Keratinocyte (primary cell): ENCODE measurements at regions not wholly inside any gene's neighbourhood (a gene's known extent, or its start where the extent isn't known, plus 50 kb on each side); places are given as distances from the start of the nearest gene placed in this dataset.

Experiments used
- DNase-seq: peaks from one replicate; pipeline ENCODE4 v3.0.0-alpha.2; 2011; ENCODE audit warnings: low read depth, missing footprints, low spot score
- FAIRE-seq: peaks from 2 replicates; lab custom pipeline; 2011; peaks lifted over from hg19 to GRCh38; lab: Jason Lieb, UNC
- H2AFZ ChIP-seq: 2 replicates; pipeline ENCODE4 v1.6.0; 2012; ENCODE audit warnings: low read length, control low read depth, inconsistent platforms; ENCODE audit not compliant: control insufficient read depth
- H3K27ac ChIP-seq: 2 replicates; pipeline ENCODE4 v1.5.1; 2011; ENCODE audit warnings: low read length; ENCODE audit not compliant: control insufficient read depth, insufficient read depth
- H3K27me3 ChIP-seq: 3 replicates; pipeline ENCODE4 v1.6.0; 2011; ENCODE audit warnings: low read length; ENCODE audit not compliant: control insufficient read depth, insufficient read depth; ENCODE audit errors: extremely low read depth
- H3K36me3 ChIP-seq, 2 experiments: 2 replicates in 1 of 2; 3 replicates in 1 of 2; pipeline ENCODE4 v1.5.1; 2011; ENCODE audit warnings: low read length in 2 of 2, mild to moderate bottlenecking in 1 of 2; ENCODE audit not compliant: control insufficient read depth in 2 of 2, insufficient read depth in 2 of 2; ENCODE audit errors: extremely low read depth in 1 of 2
- H3K4me1 ChIP-seq: 3 replicates; pipeline ENCODE4 v1.5.1; 2011; ENCODE audit warnings: low read length; ENCODE audit not compliant: control insufficient read depth, insufficient read depth; ENCODE audit errors: extremely low read depth
- H3K4me2 ChIP-seq: 3 replicates; pipeline ENCODE4 v1.6.0; 2011; ENCODE audit warnings: low read depth, low read length; ENCODE audit not compliant: control insufficient read depth, insufficient read depth; ENCODE audit errors: extremely low read depth
- H3K4me3 ChIP-seq, 3 experiments: fragments of 200-600 bp in 1 of 3; sonication (generic) in 1 of 3; 2 replicates in 2 of 3; 3 replicates in 1 of 3; pipeline ENCODE4 v1.5.1; 2011 to 2016; ENCODE audit warnings: low read length in 3 of 3, mild to moderate bottlenecking in 3 of 3, control low read depth in 2 of 3, inconsistent platforms in 1 of 3, low read depth in 1 of 3, mixed read lengths in 1 of 3, mixed run types in 1 of 3, moderate library complexity in 1 of 3; ENCODE audit not compliant: control insufficient read depth in 2 of 3, insufficient read depth in 2 of 3; ENCODE audit errors: extremely low read depth in 1 of 3
- H3K79me2 ChIP-seq: 2 replicates; pipeline ENCODE4 v1.6.0; 2012; ENCODE audit warnings: low read length; ENCODE audit not compliant: control insufficient read depth, insufficient read depth
- H3K9ac ChIP-seq: 3 replicates; pipeline ENCODE4 v1.6.0; 2011; ENCODE audit warnings: low read length; ENCODE audit not compliant: control insufficient read depth, insufficient read depth; ENCODE audit errors: extremely low read depth
- H3K9me1 ChIP-seq: 3 replicates; pipeline ENCODE4 v1.6.0; 2011; ENCODE audit warnings: low read length; ENCODE audit not compliant: control insufficient read depth, insufficient read depth; ENCODE audit errors: extremely low read depth
- H3K9me3 ChIP-seq: 2 replicates; pipeline ENCODE4 v1.5.1; 2012; ENCODE audit warnings: low read depth, low read length; ENCODE audit not compliant: control insufficient read depth
- H4K20me1 ChIP-seq: 3 replicates; pipeline ENCODE4 v1.6.0; 2011; ENCODE audit warnings: low read length; ENCODE audit not compliant: control insufficient read depth, insufficient read depth; ENCODE audit errors: extremely low read depth
- EZH2 ChIP-seq: IDR thresholded peaks from one replicate; pipeline ENCODE4 v1.6.1; 2012; ENCODE audit warnings: inconsistent platforms, mild to moderate bottlenecking, low read length, moderate library complexity
- dilution Hi-C: fragments of 300-500 bp; cut with MboI; formaldehyde crosslinking; loops from one replicate; pipeline ENCODE4 v1.7.0; 2020; ENCODE audit warnings: low sequenced_read_pairs; ENCODE audit not compliant: extremely low pct_ligation_motif_present
- TF ChIP-seq, protein P1 (sequence below), 3 experiments: IDR thresholded peaks in 1 of 3; conservative IDR thresholded peaks in 1 of 3; optimal IDR thresholded peaks in 1 of 3; 2 replicates in 2 of 3; 3 replicates in 1 of 3; pipeline versions ENCODE3 to v1.5.1; 2011; ENCODE audit warnings: low read length in 3 of 3, mild to moderate bottlenecking in 3 of 3, moderate library complexity in 2 of 3, control low read depth in 1 of 3, inconsistent platforms in 1 of 3; ENCODE audit not compliant: insufficient read depth in 2 of 3; ENCODE audit errors: extremely low read depth in 1 of 3

DNA sequence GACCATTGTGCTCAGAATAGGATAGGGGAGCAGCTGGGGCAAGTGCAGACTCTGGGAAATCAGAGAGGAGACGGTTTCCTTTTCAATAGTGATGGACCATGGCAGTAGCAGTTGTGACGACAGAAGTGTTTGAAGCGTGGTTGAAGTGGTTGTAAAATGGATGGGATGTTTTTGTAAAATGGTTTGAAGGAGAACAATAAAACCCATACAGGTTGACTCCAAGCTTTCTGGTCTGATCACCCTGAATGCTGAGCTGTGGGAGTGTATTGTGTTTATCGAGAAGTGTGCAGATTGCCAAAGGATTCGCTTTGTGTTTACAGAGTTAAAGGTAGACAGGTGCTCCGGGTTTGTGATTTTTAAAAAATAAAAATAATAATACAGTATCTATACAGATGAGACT lies 255.2 kb upstream of the SULF2 start:
- Histone ChIP-seq H3K36me3 (no peaks in the 10 kb centered on the region), H2AFZ (no peak overlapping the region), H3K27me3 (no peaks in the 10 kb centered on the region), H3K4me2 (no peak overlapping the region), H3K9me3 (no peaks in the 10 kb centered on the region), H3K27ac (no peak overlapping the region), H3K79me2 (no peaks in the 10 kb centered on the region), H4K20me1 (no peaks in the 10 kb centered on the region), H3K9ac (no peak overlapping the region), H3K4me3 (no peak overlapping the region), H3K9me1 (no peaks in the 10 kb centered on the region), H3K4me1 (no peaks in the 10 kb centered on the region)
- TF ChIP-seq, protein P1, sequence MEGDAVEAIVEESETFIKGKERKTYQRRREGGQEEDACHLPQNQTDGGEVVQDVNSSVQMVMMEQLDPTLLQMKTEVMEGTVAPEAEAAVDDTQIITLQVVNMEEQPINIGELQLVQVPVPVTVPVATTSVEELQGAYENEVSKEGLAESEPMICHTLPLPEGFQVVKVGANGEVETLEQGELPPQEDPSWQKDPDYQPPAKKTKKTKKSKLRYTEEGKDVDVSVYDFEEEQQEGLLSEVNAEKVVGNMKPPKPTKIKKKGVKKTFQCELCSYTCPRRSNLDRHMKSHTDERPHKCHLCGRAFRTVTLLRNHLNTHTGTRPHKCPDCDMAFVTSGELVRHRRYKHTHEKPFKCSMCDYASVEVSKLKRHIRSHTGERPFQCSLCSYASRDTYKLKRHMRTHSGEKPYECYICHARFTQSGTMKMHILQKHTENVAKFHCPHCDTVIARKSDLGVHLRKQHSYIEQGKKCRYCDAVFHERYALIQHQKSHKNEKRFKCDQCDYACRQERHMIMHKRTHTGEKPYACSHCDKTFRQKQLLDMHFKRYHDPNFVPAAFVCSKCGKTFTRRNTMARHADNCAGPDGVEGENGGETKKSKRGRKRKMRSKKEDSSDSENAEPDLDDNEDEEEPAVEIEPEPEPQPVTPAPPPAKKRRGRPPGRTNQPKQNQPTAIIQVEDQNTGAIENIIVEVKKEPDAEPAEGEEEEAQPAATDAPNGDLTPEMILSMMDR (optimal IDR thresholded peaks at IDR 0.05 in 1 of 3, IDR thresholded peaks at IDR 0.05 in 1 of 3, conservative IDR thresholded peaks at IDR 0.05 in 1 of 3; ENCODE audit: extremely low read depth in 1 of 3, insufficient read depth in 2 of 3, low read length in 3 of 3), result no peak
- no peak for TF ChIP-seq EZH2
- dilution Hi-C loops, result no loop called here
- DNase-seq (no peak), FAIRE-seq (no peak)

DNA sequence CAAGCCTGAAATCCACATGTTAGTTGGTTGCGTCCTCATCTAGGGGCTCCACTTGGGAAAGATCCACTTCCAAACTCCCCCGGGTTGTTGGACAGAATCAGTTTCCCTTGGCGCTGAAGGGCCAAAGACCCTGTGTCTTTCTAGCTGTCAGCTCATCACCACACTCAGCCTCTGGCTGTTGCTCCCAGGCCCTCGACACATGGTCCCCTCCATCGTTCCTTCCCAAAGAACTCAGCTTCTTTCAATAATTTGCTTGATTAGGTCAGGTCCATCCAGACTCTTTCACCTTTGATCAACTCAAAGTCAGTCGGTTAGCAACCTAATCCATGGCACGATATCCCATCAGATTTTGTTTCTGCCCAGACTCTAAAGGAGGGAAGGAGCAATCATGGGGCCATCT lies 254.8 kb upstream of the SULF2 start:
- Histone ChIP-seq H3K79me2 (no peaks in the 10 kb centered on the region), H3K27ac (no peak overlapping the region), H3K27me3 (no peaks in the 10 kb centered on the region), H3K4me2 (no peak overlapping the region), H3K4me1 (no peaks in the 10 kb centered on the region), H3K4me3 (no peak overlapping the region), H2AFZ (no peak overlapping the region), H4K20me1 (no peaks in the 10 kb centered on the region), H3K36me3 (no peaks in the 10 kb centered on the region), H3K9ac (no peak overlapping the region), H3K9me3 (no peaks in the 10 kb centered on the region), H3K9me1 (no peaks in the 10 kb centered on the region)
- dilution Hi-C loops, result no loop called here
- TF ChIP-seq, protein P1 (optimal IDR thresholded peaks at IDR 0.05 in 1 of 3, IDR thresholded peaks at IDR 0.05 in 1 of 3, conservative IDR thresholded peaks at IDR 0.05 in 1 of 3; ENCODE audit: extremely low read depth in 1 of 3, insufficient read depth in 2 of 3, low read length in 3 of 3), result no peak
- no peak for TF ChIP-seq EZH2
- DNase-seq (no peak), FAIRE-seq (no peak)
